RKO (cell line): ENCODE measurements at regions not wholly inside any gene's neighbourhood (a gene's known extent, or its start where the extent isn't known, plus 50 kb on each side); places are given as distances from the start of the nearest gene placed in this dataset.

Experiments used
- DNase-seq: peaks from one replicate; pipeline ENCODE4 v3.0.0-alpha.2; 2016; ENCODE audit warnings: low spot score

DNA sequence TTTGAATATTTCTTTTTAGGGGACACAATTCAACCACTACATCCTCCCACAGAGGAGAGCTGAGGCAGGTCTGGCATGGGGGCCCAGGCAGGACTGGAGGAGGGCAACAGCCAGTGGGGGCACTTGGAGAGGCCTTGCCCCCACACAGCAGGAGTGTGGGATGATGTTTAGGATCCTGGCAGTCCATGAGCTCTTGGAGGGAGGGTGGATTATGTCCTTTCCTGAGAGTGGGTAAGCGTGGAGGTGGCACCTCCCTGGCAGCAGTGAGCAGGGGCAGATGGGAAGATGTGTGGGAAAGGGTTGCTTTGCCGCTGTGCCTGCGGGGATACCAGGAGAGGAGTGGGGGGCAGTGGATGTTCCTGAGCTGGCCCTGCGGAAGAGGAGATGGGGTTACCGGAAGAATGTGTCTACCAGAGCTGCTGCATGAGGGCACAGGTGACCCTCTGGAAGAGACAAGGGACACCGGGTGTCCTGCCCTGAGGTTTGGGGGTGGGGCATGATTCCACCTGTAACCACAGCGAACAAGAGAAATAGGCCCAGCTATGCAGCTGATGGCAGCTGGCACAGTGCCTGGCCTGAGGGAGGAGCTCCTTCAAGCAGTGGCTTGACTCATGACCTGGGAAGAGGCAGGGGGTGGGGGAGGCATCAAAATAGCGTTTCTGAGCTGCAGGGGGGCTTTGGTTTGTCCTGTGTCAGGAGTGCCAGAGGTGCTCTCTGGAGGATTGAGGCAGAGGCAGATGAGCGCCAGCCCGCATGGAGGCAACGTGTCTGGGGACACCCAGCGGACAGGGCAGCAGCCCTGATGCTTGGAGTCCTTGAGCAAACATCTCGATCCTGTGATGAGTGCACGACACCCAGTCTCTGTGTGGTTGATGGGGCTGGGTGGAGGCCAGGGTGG is 123.9 kb upstream of the TMPRSS2 start:
- no peak for DNase-seq

- DNase-seq = no peak
These were observed 123.0 kb upstream of the TMPRSS2 start for GRCh38 chr21:41630917-41631316.

- DNase-seq = peak; percentile 96
These were observed 122.3 kb upstream of the TMPRSS2 start for GRCh38 chr21:41630249-41630648.

DNA sequence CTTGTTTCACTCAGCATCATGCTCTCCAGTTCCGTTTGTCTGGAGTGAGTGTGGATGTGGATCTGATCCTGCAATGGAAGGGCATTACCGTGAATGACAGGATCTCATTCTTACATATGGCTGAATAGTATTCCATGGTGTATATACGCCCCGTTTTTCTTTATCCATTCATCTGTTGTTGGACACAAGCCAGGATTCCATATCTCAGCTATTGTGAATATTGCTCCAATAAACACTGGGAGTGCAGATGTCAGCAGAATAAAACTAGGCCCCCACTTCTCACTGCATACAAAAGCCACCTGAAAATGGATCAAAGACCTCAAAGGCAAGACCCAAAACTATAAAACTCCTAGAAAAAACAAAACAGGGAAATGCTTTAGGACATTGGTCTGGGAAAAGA is 120.3 kb upstream of the TMPRSS2 start:
- DNase-seq = no peak

- no peak for DNase-seq
These were observed 119.5 kb upstream of the TMPRSS2 start for GRCh38 chr21:41627428-41627827.

DNA sequence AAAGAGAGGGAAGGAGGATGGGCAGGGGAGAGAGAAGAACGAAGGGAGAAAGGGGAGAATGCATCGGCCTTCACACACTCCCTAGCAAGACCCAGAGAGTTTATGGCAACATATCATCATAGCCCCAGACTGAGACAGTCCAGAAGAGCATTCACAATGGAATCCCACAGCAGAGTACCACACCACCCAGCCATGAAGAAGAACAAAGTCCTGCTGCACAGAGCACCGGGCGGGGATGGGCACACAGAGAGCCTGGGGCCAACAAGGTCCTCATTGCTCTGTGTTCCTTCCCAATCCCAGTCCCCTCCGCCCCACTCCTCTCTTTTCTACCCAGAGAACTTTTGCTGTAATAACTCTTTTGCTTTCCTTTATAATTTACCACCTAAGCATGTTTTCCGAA is 118.1 kb upstream of the TMPRSS2 start:
- DNase-seq = no peak

DNA sequence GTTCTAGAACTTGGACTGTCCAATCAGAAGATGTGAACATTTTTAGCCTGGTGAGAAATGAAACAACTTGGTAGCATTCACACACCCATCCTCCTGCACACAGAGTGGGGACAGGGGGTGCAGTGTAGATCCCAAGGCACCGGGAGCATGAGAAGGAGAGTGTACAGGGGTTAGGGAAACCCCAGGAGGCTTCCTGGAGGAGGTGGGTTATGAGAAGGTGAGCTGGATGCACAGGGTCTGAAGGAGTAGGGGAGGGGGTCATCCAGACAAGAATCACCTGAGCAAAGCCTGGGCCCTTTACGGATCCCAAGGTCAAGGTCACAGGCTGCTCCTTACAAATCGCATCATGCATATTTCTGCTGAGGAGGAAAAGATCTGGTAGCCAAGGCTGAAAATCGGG is 117.5 kb upstream of the TMPRSS2 start:
- no peak for DNase-seq

GRCh38 chr21:41624674-41625310 is 116.8 kb upstream of the TMPRSS2 start:
- no peak for DNase-seq

- DNase-seq = no peak
These were observed 116.0 kb upstream of the TMPRSS2 start for GRCh38 chr21:41623945-41624344.

DNA sequence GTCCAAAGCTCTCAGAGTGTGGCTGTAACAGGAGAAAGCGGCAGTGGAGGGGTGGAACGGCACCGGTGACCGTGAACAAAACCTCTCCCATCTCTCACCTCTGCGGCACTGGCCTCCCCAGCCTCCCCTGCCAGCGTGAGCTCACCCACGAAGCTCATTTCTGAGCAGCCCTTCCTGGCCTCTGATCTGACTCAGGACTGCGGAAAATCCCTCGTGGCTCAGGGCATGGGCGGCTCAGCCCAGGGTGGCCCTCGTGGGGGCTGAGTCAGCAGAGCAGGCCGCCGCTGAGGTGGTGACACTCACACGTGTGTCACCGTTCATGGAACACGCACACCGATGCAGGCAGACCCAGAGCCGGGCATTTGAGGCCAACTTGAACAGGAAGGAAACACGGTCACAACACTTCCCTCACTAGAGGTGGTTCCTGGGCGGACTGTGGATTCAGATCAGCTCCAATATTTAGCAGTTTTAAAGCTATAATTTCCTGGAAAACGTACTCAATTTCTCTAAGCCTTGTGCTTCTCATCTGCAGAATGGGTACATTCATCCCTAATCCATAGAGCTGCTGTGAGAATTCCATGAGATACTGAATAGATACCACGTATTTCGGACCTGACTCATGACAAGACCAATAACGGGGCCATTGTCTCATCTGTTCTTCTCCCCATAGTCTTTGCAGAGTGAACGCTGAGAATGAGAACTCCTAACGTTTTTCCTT is 115.0 kb upstream of the TMPRSS2 start:
- peak; percentile 20 for DNase-seq

- no peak for DNase-seq
These were observed 114.2 kb upstream of the TMPRSS2 start for GRCh38 chr21:41622201-41622600.

GRCh38 chr21:41621513-41621912 is 113.6 kb upstream of the TMPRSS2 start:
- no peak for DNase-seq

GRCh38 chr21:41620982-41621381 is 113.0 kb upstream of the TMPRSS2 start:
- DNase-seq = no peak

DNA sequence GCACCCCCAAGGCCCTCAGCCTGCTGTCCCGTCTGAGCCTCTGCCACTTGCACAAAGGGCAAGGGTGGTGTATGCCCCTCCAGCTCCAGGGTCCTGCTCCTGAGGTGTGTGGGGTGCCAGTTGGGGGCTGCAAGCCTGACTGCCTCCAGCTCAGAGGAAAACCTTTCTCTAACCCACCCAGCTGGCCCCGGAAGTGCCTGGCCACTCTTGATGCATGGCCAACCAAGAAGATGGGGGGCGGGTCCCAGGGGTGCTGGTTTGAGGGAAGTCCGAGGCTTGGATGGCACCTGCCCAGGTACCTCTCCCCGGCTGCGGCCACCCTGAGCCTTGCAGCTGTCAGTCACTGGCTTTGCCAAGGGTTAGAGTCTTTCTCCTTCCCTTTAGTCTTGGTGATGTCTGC is 112.6 kb upstream of the TMPRSS2 start:
- DNase-seq = no peak

DNA sequence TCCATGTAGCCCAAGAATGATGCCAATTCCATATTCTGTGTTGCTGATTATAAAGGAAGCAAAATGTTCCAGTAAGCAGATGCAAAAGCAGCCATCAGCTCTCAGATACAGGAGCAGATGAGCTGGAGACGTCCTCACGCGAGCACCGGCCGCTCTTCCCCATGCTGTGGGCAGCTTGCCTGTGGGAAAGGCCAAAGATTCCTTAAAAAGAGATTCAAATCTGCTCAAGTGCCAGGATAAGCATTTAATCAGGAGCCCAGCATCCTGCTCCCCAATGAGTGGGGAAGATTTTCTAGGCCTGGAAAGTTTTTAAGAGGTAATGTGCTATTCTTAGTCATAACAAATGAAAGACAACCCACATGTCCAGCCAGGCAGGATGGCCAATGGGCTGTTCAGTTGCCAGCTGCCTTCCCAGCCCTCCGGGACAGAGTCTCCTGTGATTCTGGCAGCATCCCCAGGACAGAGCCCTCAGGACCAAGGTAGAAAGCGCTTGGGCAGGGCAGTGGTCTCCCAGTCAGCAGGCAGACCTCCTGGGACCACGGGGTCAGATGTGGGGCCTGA is 108.2 kb upstream of the TMPRSS2 start:
- DNase-seq = no peak

GRCh38 chr21:41615613-41616012 is 107.7 kb upstream of the TMPRSS2 start:
- DNase-seq = no peak

DNA sequence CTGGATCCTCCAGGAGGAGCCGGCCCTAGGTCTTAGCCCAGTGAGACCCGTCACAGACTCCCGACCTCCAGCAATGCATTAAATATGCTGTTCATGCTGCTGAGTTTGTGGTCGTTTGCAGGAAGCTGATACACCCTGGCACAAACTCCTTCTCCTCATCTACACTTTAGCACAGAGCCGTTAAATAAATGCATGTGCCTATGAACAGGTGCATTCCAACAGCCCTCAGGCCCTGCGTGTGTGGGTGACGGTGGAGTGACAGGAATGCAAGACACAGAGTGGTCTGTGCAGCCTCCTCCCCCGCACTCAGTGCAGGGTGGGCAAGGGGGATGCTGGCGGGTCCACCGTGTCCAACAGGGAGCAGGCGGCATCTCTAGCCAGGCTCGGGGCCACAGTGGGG is 106.6 kb upstream of the TMPRSS2 start:
- no peak for DNase-seq

GRCh38 chr21:41613533-41613909 is 105.6 kb upstream of the TMPRSS2 start:
- no peak for DNase-seq

DNA sequence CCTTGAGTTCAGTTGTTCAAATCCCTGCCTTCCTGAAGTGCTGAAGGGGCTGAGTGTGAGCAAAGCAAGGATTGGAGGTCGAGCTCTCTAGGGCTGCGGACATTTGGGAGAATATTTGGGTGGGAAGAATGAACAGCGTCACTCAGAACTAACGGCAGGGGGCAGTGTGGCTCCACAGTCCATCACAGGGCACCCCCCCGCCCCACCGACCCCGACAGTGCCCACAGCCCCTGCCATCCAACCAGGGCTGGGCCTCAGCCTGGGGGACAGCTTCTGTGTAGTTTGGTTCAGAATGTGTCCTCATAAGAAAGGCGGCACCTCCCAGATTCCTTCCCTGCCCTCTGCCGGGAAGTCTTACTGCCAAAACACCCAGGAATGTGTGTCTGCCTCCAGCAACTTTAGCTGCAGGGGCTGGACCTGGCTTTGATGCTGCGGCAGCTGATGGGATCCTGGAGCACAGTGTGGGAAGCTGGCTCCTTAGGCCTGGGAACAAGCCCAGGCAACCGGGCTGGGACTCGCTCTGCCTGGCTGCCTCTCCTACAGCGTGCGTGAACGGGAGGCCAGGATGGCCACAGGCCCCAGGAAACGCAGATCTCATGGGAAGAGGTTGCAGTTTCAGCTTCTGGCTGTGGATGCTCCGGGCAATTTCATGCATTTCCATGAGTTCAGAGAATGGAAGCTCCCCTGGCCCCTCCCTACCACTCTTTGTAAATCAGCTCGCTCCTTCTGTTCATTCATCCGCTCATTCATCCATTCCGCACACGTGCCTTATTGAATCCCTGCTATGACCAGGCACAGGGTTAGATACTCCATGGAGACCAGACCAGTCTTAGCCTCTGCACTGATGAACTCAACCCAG is 104.9 kb upstream of the TMPRSS2 start:
- no peak for DNase-seq

DNA sequence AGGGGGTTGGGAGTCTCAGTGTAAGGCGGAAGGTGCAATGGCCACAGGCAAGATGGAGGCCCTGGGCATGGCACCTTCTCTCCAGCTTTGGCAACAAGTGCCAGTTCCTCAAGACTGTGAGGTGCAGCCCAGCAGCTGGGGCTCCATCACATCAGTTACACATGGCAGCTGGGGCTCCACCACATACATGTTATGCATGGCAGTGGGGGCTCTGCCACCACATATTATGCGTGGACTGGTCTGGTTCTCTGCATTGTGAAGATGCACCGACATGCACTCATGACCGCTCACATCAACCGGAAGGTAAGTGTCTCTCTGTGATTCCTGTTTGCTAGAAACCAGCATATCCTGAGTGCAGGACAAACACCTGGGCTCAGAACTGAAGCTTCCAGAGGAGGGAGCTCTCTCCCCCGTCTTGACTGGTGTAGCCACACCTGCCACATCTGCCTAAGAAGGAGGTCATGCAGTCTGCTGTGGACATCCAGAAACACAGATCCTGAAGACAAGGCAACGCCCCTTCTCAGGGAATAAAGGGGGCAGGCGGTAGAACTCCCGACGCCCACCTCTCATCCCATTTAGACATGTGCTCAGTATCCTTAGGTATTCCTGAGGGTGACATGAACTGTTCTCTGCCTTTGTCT is 104.1 kb upstream of the TMPRSS2 start:
- no peak for DNase-seq

DNA sequence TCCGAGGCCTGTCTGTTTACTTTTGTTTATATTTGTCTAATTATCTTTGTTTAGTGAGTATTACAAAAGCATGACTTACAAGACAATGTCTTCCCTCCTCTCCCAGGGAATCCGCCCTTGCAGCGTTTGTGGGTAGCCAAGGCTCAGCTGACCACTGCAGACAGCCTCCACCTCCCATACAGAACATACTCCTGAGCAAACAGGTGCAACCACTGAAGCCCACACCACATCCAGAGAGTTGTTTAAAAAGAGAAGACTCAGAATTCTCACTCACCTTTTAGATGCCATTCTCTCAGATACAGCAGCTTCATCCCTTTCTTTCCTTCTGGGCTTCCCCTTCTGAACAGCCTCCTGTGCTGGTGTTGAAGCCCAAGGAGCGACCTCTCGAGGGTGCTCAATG is 103.5 kb upstream of the TMPRSS2 start:
- DNase-seq = no peak
